Daoy (cell line): ENCODE measurements at regions not wholly inside any gene's neighbourhood (a gene's known extent, or its start where the extent isn't known, plus 50 kb on each side); places are given as distances from the start of the nearest gene placed in this dataset.
"Not testable (repeated sequence)": the region's sequence is repeated elsewhere in the genome, so short reads cannot be mapped to it uniquely, and the experiment has no call there.

ENCODE experiments used
- DNase-seq: peaks from one replicate; pipeline ENCODE4 v3.0.0-alpha.2; 2015; ENCODE audit warnings: low read depth

GRCh38 chr1:173257805-173258204 is 50.7 kb upstream of the TNFSF4 start:
- peak; percentile 48 for DNase-seq

GRCh38 chr1:173258479-173259264 is 51.5 kb upstream of the TNFSF4 start:
- DNase-seq, result no peak

DNA sequence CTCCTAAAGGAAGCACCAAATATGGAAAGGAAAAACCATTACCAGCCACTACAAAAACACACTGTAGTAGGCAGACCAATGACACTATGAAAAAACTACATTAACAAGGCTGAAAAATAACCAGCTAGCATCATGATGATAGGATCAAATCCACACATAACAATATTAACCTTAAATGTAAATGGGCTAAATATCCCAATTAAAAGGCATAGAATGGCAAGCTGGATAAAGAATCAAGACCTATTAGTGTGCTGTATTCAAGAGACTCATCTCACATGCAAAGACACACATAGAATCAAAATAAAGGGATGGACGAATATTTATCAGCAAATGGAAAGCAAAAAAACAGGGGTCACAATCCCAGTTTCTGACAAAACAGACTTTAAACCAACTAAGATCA is 53.2 kb upstream of the TNFSF4 start:
- not testable (repeated sequence) for DNase-seq

- DNase-seq, result no peak
Measured at GRCh38 chr1:173266841-173267240, 59.7 kb upstream of the TNFSF4 start.

DNA sequence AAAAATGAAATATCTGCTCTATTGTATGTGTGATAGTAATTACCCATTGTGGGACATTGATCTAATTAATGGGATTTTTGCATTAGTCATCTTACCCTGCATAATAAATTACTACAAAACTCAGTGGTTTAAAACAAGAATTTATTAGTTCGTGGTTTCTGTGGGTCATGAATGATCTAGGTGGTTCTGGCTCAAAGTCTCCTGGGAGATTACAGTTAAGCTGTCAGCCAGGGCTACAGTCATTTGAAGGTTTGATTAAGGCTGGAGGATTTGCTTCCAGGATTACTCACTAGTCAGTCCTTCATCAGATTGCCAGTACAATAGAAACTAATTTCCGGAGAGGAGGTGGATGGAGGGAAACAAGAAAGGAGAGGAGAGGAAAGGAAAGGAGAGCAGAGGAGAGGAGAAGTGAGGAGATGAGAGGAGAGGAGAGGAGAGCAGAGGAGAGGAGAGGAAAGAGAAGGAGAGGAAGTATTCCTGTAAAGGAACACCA is 60.4 kb upstream of the TNFSF4 start:
- DNase-seq, result peak; percentile 55

DNA sequence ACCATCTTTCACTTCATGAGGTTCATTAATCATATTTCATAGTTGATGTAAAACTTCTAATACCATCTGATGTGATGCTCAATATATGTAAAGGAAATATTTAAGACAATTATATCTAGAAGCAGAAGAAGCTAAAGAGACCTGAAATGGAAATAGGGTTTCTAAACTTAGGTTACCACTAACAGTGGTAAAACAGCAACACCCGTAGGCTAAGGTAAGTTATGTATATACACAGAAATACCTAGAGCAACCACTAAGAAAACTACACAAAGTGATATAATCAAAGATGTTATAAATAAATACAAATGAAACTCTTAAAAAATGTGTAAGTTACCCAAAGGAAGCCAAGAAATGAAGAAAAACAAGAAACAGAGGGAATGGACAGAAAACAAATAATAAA is 61.1 kb upstream of the TNFSF4 start:
- no peak for DNase-seq

- no peak for DNase-seq
Measured at GRCh38 chr1:173268786-173269277, 61.7 kb upstream of the TNFSF4 start.

- peak; percentile 83 for DNase-seq
Measured at GRCh38 chr1:173269490-173270230, 62.5 kb upstream of the TNFSF4 start.

GRCh38 chr1:173270243-173270642 is 63.1 kb upstream of the TNFSF4 start:
- no peak for DNase-seq

DNA sequence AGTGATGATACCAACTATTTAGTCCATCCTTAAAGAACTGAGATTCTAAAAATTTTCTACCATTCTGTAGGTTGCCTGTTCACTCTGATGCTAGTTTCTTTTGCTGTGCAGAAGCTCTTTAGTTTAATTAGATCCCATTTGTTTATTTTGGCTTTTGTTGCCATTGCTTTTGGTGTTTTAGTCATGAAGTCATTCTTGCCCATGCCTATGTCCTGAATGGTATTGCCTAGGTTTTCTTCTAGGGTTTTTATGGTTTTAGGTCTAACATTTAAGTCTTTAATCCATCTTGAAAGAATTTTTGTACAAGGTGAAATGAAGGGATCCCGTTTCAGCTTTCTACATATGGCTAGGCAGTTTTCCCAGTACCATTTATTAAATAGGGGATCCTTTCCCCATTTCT is 63.9 kb upstream of the TNFSF4 start:
- not testable (repeated sequence) for DNase-seq

DNA sequence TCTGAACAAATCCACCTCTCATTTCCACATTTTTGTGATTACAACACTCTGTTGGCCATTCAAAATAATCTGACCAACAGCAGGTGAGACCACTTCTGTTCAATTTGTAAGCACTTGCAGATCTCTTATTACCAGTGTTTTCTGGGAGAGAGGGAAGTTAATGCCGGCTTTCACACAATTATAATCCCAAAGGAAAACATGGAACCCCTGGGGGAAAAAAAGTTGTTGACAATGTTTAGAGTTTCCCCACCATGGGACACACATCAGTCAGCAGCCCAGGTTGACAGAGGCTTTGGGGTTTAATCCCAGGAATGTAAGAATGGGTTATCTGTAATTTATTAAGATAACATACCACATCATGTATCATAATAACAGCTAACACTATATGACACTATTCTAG is 68.4 kb upstream of the TNFSF4 start:
- DNase-seq, result no peak

- DNase-seq, result no peak
Measured at GRCh38 chr1:173276922-173277800, 70.0 kb upstream of the TNFSF4 start.

DNA sequence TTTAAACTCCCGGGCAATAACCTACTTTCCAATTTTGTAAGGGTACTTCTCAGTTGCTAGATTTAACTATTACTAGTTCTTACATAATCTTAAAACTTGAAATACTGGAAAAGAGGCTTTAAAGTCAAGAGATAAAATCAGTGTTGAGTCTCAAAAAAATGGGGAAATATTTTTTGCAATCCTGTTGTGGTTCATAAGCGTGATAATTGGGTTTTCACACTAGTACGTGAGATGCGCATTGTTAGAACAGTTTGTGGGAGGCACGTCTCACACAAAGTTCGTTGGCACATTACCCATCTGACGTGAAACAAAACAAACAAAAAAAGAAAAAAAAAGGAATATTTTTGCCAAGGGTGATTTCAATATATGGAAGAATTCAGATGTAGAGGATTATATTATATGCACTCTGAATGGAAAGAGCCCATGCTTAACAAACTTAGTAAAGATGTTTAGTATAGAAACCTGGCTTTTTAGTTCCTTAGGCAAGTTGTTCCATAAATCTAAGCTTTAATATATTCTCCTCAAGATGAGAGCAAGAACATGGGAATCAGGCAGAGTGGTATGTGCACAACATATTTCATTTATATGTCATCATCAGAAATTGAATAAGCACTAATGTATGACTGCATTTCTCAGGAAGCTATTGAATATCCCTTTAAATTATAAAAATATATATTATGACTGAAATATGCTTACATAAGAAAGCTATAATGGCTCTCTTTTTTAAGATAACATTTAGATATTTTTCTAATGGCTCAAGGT is 73.9 kb upstream of the TNFSF4 start:
- no peak for DNase-seq

GRCh38 chr1:173285048-173285447 is 77.9 kb upstream of the TNFSF4 start:
- no peak for DNase-seq

- DNase-seq, result no peak
Measured at GRCh38 chr1:173287785-173288184, 80.7 kb upstream of the TNFSF4 start.

DNA sequence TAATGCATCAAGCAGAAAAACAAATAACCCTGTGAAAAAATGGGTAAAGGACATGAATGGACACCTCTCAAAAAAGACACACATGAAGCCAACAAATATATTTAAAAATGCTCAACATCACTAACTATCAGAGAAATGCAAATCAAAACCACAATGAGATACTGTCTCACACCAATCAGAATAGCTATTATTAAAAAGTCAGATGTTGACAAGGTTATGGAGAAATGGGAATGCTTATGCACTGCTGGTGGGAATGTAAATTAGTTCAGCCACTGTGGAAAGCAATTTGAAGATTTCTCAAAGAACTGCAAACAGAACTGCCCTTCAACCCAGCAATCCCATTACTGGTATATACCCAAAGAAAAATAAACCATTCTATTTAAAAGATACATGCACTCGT is 86.6 kb upstream of the TNFSF4 start:
- no peak for DNase-seq

- no peak for DNase-seq
Measured at GRCh38 chr1:173294843-173295242, 87.7 kb upstream of the TNFSF4 start.

- DNase-seq, result no peak
Measured at GRCh38 chr1:173295391-173295790, 88.3 kb upstream of the TNFSF4 start.

GRCh38 chr1:173295995-173296394 is 88.9 kb upstream of the TNFSF4 start:
- DNase-seq, result no peak

- DNase-seq, result no peak
Measured at GRCh38 chr1:173297798-173298391, 90.8 kb upstream of the TNFSF4 start.
